GM10248 (cell line): ENCODE measurements at regions not wholly inside any gene's neighbourhood (a gene's known extent, or its start where the extent isn't known, plus 50 kb on each side); places are given as distances from the start of the nearest gene placed in this dataset.

Source experiments
- CTCF ChIA-PET: fragments of 300-600 bp; sonication (Branson Sonifier 250); formaldehyde crosslinking; extraction: SDS; loops from one replicate; lab custom pipeline; 2021; ENCODE audit warnings: antibody characterized with exemption; lab: Yijun Ruan, JAX
- POLR2A ChIA-PET: fragments of 350-650 bp; sonication (Branson Sonifier 250); formaldehyde crosslinking; extraction: SDS; loops from one replicate; lab custom pipeline; 2020; ENCODE audit warnings: antibody characterized with exemption; lab: Yijun Ruan, JAX
- DNase-seq: peaks from one replicate; pipeline ENCODE4 v3.0.0; 2012; ENCODE audit errors: extremely low spot score
- TF ChIP-seq, protein P1 (sequence below): IDR thresholded peaks from 2 replicates; pipeline ENCODE4 v1.5.1; 2012; ENCODE audit warnings: mild to moderate bottlenecking, low read depth; ENCODE audit errors: extremely low read depth, missing control alignments, control extremely low read depth

DNA sequence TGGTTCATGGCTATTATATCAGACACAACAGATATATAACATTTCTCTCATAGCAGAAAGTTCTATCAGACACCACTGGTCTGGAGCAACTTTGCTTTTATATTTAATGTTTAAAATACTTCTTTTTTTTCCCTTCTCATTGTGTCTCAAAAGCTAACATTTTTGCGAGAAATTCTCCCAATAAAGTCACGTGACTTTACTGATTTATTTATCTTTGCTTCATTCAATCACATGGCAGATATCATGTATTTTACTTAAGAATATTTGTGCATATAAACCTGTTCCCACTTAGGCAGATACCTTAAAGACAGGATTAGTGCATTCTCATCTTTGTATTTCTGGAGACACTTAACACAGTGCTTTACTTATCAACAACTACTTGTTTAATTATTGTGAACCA is 1093.1 kb upstream of the LRRN3 start:
- TF ChIP-seq, protein P1, sequence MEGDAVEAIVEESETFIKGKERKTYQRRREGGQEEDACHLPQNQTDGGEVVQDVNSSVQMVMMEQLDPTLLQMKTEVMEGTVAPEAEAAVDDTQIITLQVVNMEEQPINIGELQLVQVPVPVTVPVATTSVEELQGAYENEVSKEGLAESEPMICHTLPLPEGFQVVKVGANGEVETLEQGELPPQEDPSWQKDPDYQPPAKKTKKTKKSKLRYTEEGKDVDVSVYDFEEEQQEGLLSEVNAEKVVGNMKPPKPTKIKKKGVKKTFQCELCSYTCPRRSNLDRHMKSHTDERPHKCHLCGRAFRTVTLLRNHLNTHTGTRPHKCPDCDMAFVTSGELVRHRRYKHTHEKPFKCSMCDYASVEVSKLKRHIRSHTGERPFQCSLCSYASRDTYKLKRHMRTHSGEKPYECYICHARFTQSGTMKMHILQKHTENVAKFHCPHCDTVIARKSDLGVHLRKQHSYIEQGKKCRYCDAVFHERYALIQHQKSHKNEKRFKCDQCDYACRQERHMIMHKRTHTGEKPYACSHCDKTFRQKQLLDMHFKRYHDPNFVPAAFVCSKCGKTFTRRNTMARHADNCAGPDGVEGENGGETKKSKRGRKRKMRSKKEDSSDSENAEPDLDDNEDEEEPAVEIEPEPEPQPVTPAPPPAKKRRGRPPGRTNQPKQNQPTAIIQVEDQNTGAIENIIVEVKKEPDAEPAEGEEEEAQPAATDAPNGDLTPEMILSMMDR: no peak
- POLR2A ChIA-PET: no interaction called here
- CTCF ChIA-PET: interaction anchor here (1.2 kb wide), 1 partner anchor 16 kb away, joined by 3 read pairs; no protein-coding TSS in a partner anchor
- DNase-seq: no peak

DNA sequence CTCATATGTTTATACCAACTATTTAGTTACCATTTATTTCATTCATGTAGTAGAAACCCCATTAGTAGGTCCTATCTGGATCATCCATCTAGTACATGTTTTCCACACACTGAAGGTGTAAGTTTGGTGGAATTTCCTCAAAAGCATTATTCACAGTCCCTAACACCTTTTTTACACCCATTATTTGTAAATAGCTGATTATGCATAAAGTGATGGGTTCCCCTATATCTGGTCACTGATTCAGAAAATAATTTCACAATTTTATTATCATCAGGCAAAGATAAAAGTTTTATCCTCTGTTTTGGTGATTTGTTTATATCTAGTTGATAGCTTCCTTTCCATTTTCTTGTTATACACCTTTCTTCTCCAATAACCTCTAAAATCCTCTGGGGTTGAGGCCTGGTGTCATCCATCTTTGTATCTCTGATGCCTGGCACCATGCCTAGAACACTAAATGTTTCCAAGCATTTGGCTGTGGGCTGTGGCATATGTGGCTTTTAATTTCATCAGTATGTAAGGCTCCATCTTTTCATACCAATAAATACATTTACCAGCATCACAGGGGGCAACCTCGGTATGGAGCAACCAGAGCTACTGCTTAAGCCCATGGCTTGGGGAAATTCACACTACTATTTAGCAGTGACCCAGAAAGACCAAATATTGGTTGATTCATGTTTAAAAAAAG is 1089.5 kb upstream of the LRRN3 start:
- ChIA-PET CTCF (interaction anchor here (0.6 to 1.5 kb wide), 5 partner anchors 9 to 141 kb away, joined by 3 to 5 read pairs (median 3); no protein-coding TSS in a partner anchor), POLR2A (no interaction called here)
- TF ChIP-seq, protein P1: no peak
- DNase-seq: no peak

DNA sequence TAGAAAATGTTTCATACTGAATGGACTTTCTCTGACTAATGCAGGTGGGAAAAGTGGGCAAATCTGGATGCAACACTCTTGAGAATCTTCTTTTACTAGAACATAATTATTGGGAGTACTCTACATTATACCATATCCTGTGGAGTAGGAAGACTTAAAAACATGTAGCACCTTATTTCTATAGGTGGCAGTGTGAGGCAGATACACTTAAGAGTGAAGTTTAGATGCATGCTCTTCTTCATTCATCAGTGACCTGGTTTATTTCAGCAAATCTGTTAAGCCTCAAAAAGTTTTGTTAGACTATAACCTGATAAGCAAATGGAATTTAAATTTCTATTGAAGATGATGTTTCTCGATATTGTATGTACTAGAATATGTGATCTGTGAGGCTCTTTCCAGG is 1087.1 kb upstream of the LRRN3 start:
- no peak for DNase-seq
- TF ChIP-seq, protein P1: no peak
- POLR2A ChIA-PET: no interaction called here
- CTCF ChIA-PET: no interaction called here

DNA sequence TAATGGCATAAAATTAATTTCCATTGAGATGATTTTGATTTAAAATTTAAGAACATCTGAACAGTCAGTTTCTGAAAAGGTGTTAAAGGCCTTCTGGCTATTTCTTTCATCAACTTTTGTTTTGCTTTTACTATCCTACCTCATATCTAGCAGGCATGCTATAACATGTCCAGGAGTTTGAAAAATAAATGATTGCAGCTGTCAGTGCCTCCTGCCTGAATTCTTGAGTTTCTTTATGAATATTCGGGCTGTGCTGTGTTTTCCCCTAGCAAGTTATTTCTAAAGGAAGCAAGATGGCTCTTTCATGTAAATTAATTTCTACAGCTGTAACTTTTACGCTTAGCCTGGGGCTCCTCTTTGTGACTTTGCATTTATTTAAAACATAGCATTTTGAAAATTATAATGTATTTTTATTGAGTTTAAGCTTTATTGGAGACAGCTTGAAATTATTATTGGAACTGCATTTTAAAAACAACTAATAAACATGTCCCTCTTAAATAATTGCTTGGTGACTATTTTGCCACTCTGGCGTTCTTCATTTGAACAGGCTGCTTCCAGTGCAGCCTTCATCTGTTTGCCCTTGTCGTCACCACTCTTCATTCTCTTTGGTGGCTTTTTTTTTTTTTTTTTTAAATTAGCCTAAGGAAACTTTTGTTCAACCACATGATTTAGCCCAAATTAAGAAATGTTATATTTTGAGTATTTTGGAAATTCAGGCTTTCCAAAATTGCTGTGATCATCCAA is 1083.4 kb upstream of the LRRN3 start:
- DNase-seq: no peak
- TF ChIP-seq, protein P1: no peak
- ChIA-PET POLR2A (no interaction called here), CTCF (no interaction called here)

DNA sequence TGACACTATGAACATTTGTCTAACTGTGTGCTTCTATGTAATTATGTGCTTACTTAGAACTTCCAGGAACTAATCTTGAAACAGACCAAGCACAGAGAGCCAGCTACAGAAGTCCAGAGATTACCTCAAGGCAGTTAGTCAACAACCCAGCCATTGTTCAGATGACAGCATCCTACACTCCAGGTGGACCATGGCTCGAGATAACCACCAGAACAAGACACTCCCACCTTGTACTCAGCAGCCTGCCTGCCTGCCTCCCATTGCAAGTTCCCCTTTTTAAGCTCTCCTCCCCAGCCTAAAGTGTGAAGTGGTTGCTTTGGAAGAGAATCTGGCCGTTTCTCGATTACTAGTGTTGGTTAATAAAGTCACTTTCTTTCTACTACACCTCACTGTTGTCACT is 1080.6 kb upstream of the LRRN3 start:
- DNase-seq: no peak
- TF ChIP-seq, protein P1: no peak
- CTCF ChIA-PET: interaction anchor here (1.5 kb wide), 1 partner anchor 9 kb away, joined by 5 read pairs; no protein-coding TSS in a partner anchor
- POLR2A ChIA-PET: interaction anchor here (0.6 kb wide), 1 partner anchor 18 kb away, joined by 3 read pairs; no protein-coding TSS in a partner anchor

DNA sequence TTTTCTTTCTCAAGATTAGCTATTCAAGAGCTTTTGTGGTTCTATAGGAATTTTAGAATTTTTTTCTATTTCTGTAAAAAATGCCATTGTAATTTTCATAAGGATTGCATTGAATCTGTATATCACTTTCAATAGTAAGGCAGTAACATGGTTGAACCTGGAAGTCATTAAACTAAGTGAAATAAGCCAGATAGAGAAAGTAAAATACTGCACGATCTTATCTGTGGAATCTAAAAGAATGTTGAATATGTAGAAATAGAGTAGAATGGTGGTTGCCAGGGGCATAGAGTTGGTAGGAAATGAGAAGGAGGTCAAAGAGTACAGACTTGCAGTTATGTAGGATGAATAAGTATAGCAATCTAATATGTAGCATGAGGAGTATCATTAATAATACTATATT is 1073.5 kb upstream of the LRRN3 start:
- CTCF ChIA-PET: no interaction called here
- POLR2A ChIA-PET: no interaction called here
- TF ChIP-seq, protein P1: no peak
- DNase-seq: no peak
